Nephron progenitor cell (in vitro differentiated cells): ENCODE measurements at regions not wholly inside any gene's neighbourhood (a gene's known extent, or its start where the extent isn't known, plus 50 kb on each side); places are given as distances from the start of the nearest gene placed in this dataset.

Experiments used
- DNase-seq: peaks from one replicate; pipeline ENCODE4 v3.0.0; 2021
- H3K27ac Mint-ChIP-seq: 2 replicates; pipeline ENCODE4 v1.8.0; 2021; ENCODE audit warnings: mild to moderate bottlenecking, moderate library complexity, mixed read lengths
- H3K27me3 Mint-ChIP-seq: 2 replicates; pipeline ENCODE4 v1.8.0; 2021; ENCODE audit warnings: mild to moderate bottlenecking, low read depth, mixed read lengths; ENCODE audit not compliant: poor library complexity
- H3K36me3 Mint-ChIP-seq: 2 replicates; pipeline ENCODE4 v1.8.0; 2021; ENCODE audit warnings: low read depth, mixed read lengths
- H3K4me1 Mint-ChIP-seq: 2 replicates; pipeline ENCODE4 v1.8.0; 2021; ENCODE audit warnings: mixed read lengths
- H3K4me3 Mint-ChIP-seq: 2 replicates; pipeline ENCODE4 v1.8.0; 2021; ENCODE audit warnings: mild to moderate bottlenecking, moderate library complexity, mixed read lengths
- H3K9me3 Mint-ChIP-seq: 2 replicates; pipeline ENCODE4 v1.8.0; 2021; ENCODE audit warnings: mild to moderate bottlenecking, moderate library complexity, mixed read lengths
- CTCF ChIP-seq: fragments of 200-600 bp; sonication (generic); IDR thresholded peaks from 2 replicates; pipeline ENCODE4 v1.5.0; 2021; ENCODE audit warnings: antibody characterized with exemption

- H3K27me3 Mint-ChIP-seq, result peaks cover 50% of the 10 kb centered on the region
Observed at GRCh38 chrX:137430984-137431475, 134.9 kb upstream of the ZIC3 start.

GRCh38 chrX:137430301-137430700, 135.6 kb upstream of the ZIC3 start:
- Mint-ChIP-seq H3K27me3 (peaks cover 57% of the 10 kb centered on the region), H3K4me3 (peak overlapping the region; percentile 73), H3K36me3 (no peaks in the 10 kb centered on the region), H3K9me3 (peaks cover 49% of the 10 kb centered on the region), H3K4me1 (peaks cover 49% of the 10 kb centered on the region), H3K27ac (no peak overlapping the region)
- no peak for DNase-seq
- no peak for TF ChIP-seq CTCF

More at GRCh38 chrX:137430984-137431475, 134.9 kb upstream of the ZIC3 start:
- no peak for TF ChIP-seq CTCF
- no peak for DNase-seq
- no peak overlapping the region for H3K27ac Mint-ChIP-seq
- H3K4me1 Mint-ChIP-seq, result peaks cover 42% of the 10 kb centered on the region
- no peaks in the 10 kb centered on the region for H3K36me3 Mint-ChIP-seq
- H3K4me3 Mint-ChIP-seq, result no peak overlapping the region
- peaks cover 51% of the 10 kb centered on the region for H3K9me3 Mint-ChIP-seq

- Mint-ChIP-seq H3K9me3 (peaks cover 47% of the 10 kb centered on the region), H3K27me3 (peaks cover 67% of the 10 kb centered on the region), H3K36me3 (no peaks in the 10 kb centered on the region), H3K4me1 (peaks cover 62% of the 10 kb centered on the region), H3K4me3 (peak overlapping the region; percentile 73), H3K27ac (no peak overlapping the region)
- peak; percentile 25 for TF ChIP-seq CTCF
- DNase-seq, result peak; percentile 43
Observed at GRCh38 chrX:137428766-137429591, 136.9 kb upstream of the ZIC3 start.

GRCh38 chrX:137428221-137428661, 137.7 kb upstream of the ZIC3 start:
- H3K4me1 Mint-ChIP-seq, result peaks cover 66% of the 10 kb centered on the region
- peak overlapping the region; percentile 72 for H3K4me3 Mint-ChIP-seq
- H3K9me3 Mint-ChIP-seq, result peaks cover 48% of the 10 kb centered on the region
- TF ChIP-seq CTCF, result no peak
- peak; percentile 42 for DNase-seq
- H3K27ac Mint-ChIP-seq, result no peak overlapping the region
- H3K36me3 Mint-ChIP-seq, result no peaks in the 10 kb centered on the region
- peaks cover 67% of the 10 kb centered on the region for H3K27me3 Mint-ChIP-seq

GRCh38 chrX:137427816-137428215, 138.1 kb upstream of the ZIC3 start:
- peaks cover 67% of the 10 kb centered on the region for H3K27me3 Mint-ChIP-seq
- DNase-seq, result peak; percentile 18
- peaks cover 66% of the 10 kb centered on the region for H3K4me1 Mint-ChIP-seq
- H3K9me3 Mint-ChIP-seq, result peaks cover 45% of the 10 kb centered on the region
- no peaks in the 10 kb centered on the region for H3K36me3 Mint-ChIP-seq
- no peak for TF ChIP-seq CTCF
- H3K27ac Mint-ChIP-seq, result no peak overlapping the region
- peak overlapping the region; percentile 72 for H3K4me3 Mint-ChIP-seq

GRCh38 chrX:137427426-137427778, 138.5 kb upstream of the ZIC3 start:
- peaks cover 70% of the 10 kb centered on the region for H3K27me3 Mint-ChIP-seq

More at GRCh38 chrX:137427426-137427778, 138.5 kb upstream of the ZIC3 start:
- Mint-ChIP-seq H3K9me3 (peaks cover 41% of the 10 kb centered on the region), H3K36me3 (no peaks in the 10 kb centered on the region), H3K4me1 (peaks cover 62% of the 10 kb centered on the region), H3K4me3 (peak overlapping the region; percentile 72), H3K27ac (no peak overlapping the region)
- no peak for DNase-seq
- no peak for TF ChIP-seq CTCF
